ENCODE measurements at regions not wholly inside any gene's neighbourhood (a gene's known extent, or its start where the extent isn't known, plus 50 kb on each side); places are given as distances from the start of the nearest gene placed in this dataset.

GRCh38 chr17:6213859-6214258 lies 143.7 kb downstream of the WSCD1 start:
- DNase-seq: no peak

- DNase-seq: no peak
Measured at GRCh38 chr17:6212766-6213165, 142.6 kb downstream of the WSCD1 start.

GRCh38 chr17:6209829-6210228 lies 139.7 kb downstream of the WSCD1 start:
- no peak for DNase-seq

GRCh38 chr17:6208608-6209180 lies 138.5 kb downstream of the WSCD1 start:
- no peak for DNase-seq

- DNase-seq: no peak
Measured at GRCh38 chr17:6205525-6205924, 135.3 kb downstream of the WSCD1 start.

- DNase-seq: no peak
Measured at GRCh38 chr17:6205033-6205432, 134.9 kb downstream of the WSCD1 start.

- no peak for DNase-seq
Measured at GRCh38 chr17:6204203-6204722, 134.1 kb downstream of the WSCD1 start.

GRCh38 chr17:6196355-6196754 lies 126.2 kb downstream of the WSCD1 start:
- DNase-seq: no peak

- no peak for DNase-seq
Measured at GRCh38 chr17:6195123-6195522, 124.9 kb downstream of the WSCD1 start.

GRCh38 chr17:6191405-6192324 lies 121.5 kb downstream of the WSCD1 start:
- DNase-seq: no peak

- DNase-seq: no peak
Measured at GRCh38 chr17:6187836-6188235, 117.7 kb downstream of the WSCD1 start.

GRCh38 chr17:6186998-6187397 lies 116.8 kb downstream of the WSCD1 start:
- DNase-seq: no peak

GRCh38 chr17:6184508-6184907 lies 114.3 kb downstream of the WSCD1 start:
- DNase-seq: no peak

- no peak for DNase-seq
Measured at GRCh38 chr17:6179017-6179416, 108.8 kb downstream of the WSCD1 start.

- no peak for DNase-seq
Measured at GRCh38 chr17:6177941-6178694, 107.9 kb downstream of the WSCD1 start.

Data from muscle of arm (tissue), 1 donor.